Mesenchymal stem cell (in vitro differentiated cells and primary cell): ENCODE measurements at regions not wholly inside any gene's neighbourhood (a gene's known extent, or its start where the extent isn't known, plus 50 kb on each side); places are given as distances from the start of the nearest gene placed in this dataset.
A peak's percentile ranks its signal among the peaks of the same experiment; 100 is the strongest.

Experiments used
- DNase-seq: peaks from one replicate; pipeline ENCODE4 v3.0.0-alpha.2; 2013
- H2AFZ ChIP-seq: one replicate; pipeline ENCODE4 v1.6.1; 2013; ENCODE audit warnings: low read depth, mild to moderate bottlenecking, control low read depth, inconsistent platforms, low read length, moderate library complexity
- H2AK5ac ChIP-seq: 2 replicates; pipeline ENCODE4 v1.6.1; 2013; ENCODE audit warnings: low read length, moderate library complexity, mild to moderate bottlenecking, inconsistent platforms; ENCODE audit not compliant: severe bottlenecking
- H2BK120ac ChIP-seq: one replicate; pipeline ENCODE4 v1.6.1; 2013; ENCODE audit warnings: low read depth, mild to moderate bottlenecking, inconsistent platforms, low read length, moderate library complexity
- H2BK12ac ChIP-seq, 2 experiments: one replicate each; pipeline ENCODE4 v1.6.1; 2013; ENCODE audit warnings: inconsistent platforms in 2 of 2, low read length in 2 of 2, mild to moderate bottlenecking in 2 of 2, moderate library complexity in 2 of 2, control low read depth in 1 of 2
- H2BK15ac ChIP-seq: one replicate; pipeline ENCODE4 v1.6.1; 2013; ENCODE audit warnings: mild to moderate bottlenecking, low read depth, inconsistent platforms; ENCODE audit not compliant: poor library complexity, severe bottlenecking
- H2BK5ac ChIP-seq: 2 replicates; pipeline ENCODE4 v1.6.1; 2013; ENCODE audit warnings: low read depth, mild to moderate bottlenecking, low read length, control low read depth, inconsistent platforms; ENCODE audit not compliant: poor library complexity, severe bottlenecking
- H3K14ac ChIP-seq, 2 experiments: one replicate each; pipeline ENCODE4 v1.6.1; 2013; ENCODE audit warnings: inconsistent platforms in 2 of 2, low read length in 2 of 2, control low read depth in 1 of 2, mild to moderate bottlenecking in 1 of 2, moderate library complexity in 1 of 2
- H3K18ac ChIP-seq, 2 experiments: one replicate each; pipeline ENCODE4 v1.6.1; 2013; ENCODE audit warnings: inconsistent platforms in 2 of 2, low read length in 2 of 2, control low read depth in 1 of 2, low read depth in 1 of 2, mild to moderate bottlenecking in 1 of 2
- H3K23ac ChIP-seq, 2 experiments: one replicate each; pipeline ENCODE4 v1.6.1; 2013; ENCODE audit warnings: inconsistent platforms in 2 of 2, low read length in 2 of 2, mild to moderate bottlenecking in 2 of 2, moderate library complexity in 2 of 2, control low read depth in 1 of 2
- H3K27ac ChIP-seq: 2 replicates; pipeline ENCODE4 v1.5.1; 2013; ENCODE audit warnings: mild to moderate bottlenecking, moderate library complexity, low read length, control low read depth, inconsistent platforms; ENCODE audit not compliant: poor library complexity, severe bottlenecking
- H3K27me3 ChIP-seq, 2 experiments: 2 replicates each; pipeline versions ENCODE4 v1.6.1 to v1.7.0; 2013; ENCODE audit warnings: low read length in 2 of 2, mild to moderate bottlenecking in 2 of 2, moderate library complexity in 2 of 2, control low read depth in 1 of 2, inconsistent platforms in 1 of 2; ENCODE audit not compliant: control insufficient read depth in 1 of 2, insufficient read depth in 1 of 2
- H3K36me3 ChIP-seq, 2 experiments: 2 replicates each; pipeline versions ENCODE4 v1.6.1 to v1.7.0; 2013; ENCODE audit warnings: low read length in 2 of 2, control low read depth in 1 of 2, inconsistent platforms in 1 of 2, low read depth in 1 of 2, mild to moderate bottlenecking in 1 of 2; ENCODE audit not compliant: insufficient read depth in 2 of 2, control insufficient read depth in 1 of 2
- H3K4ac ChIP-seq, 2 experiments: one replicate each; pipeline ENCODE4 v1.6.1; 2013; ENCODE audit warnings: inconsistent platforms in 2 of 2, low read length in 2 of 2, mild to moderate bottlenecking in 2 of 2, moderate library complexity in 2 of 2, control low read depth in 1 of 2, low read depth in 1 of 2
- H3K4me1 ChIP-seq: 2 replicates; pipeline ENCODE4 v1.6.1; 2013; ENCODE audit warnings: low read depth, low read length, control low read depth; ENCODE audit not compliant: control insufficient read depth, insufficient read depth
- H3K4me2 ChIP-seq: 2 replicates; pipeline ENCODE4 v1.6.1; 2013; ENCODE audit warnings: low read length, mild to moderate bottlenecking, inconsistent platforms; ENCODE audit not compliant: poor library complexity, severe bottlenecking
- H3K4me3 ChIP-seq, 2 experiments: 2 replicates each; pipeline versions ENCODE4 v1.5.1 to v1.7.0; 2013; ENCODE audit warnings: low read length in 2 of 2, mild to moderate bottlenecking in 2 of 2, control low read depth in 1 of 2, low read depth in 1 of 2; ENCODE audit not compliant: insufficient read depth in 1 of 2
- H3K79me1 ChIP-seq: replicated peaks from 2 replicates; pipeline ENCODE4 v1.6.1; 2013; ENCODE audit warnings: mild to moderate bottlenecking, control low read depth, low read length, inconsistent platforms; ENCODE audit not compliant: poor library complexity, severe bottlenecking
- H3K9ac ChIP-seq: 2 replicates; pipeline ENCODE4 v1.7.0; 2013; ENCODE audit warnings: mild to moderate bottlenecking, low read length, moderate library complexity
- H3K9me3 ChIP-seq: 2 replicates; pipeline ENCODE4 v1.7.0; 2013; ENCODE audit warnings: mild to moderate bottlenecking, low read length; ENCODE audit not compliant: control insufficient read depth
- H4K8ac ChIP-seq: one replicate; pipeline ENCODE4 v1.6.1; 2013; ENCODE audit warnings: inconsistent platforms, mild to moderate bottlenecking, low read length, moderate library complexity
- H4K91ac ChIP-seq: one replicate; pipeline ENCODE4 v1.6.1; 2013; ENCODE audit warnings: mild to moderate bottlenecking, low read length, inconsistent platforms
- WGBS: methylation state at CpG from one replicate; pipeline ENCODE4 v1.1.7; 2013; ENCODE audit warnings: mixed read lengths; 5-methylcytosine and 5-hydroxymethylcytosine counted together

DNA sequence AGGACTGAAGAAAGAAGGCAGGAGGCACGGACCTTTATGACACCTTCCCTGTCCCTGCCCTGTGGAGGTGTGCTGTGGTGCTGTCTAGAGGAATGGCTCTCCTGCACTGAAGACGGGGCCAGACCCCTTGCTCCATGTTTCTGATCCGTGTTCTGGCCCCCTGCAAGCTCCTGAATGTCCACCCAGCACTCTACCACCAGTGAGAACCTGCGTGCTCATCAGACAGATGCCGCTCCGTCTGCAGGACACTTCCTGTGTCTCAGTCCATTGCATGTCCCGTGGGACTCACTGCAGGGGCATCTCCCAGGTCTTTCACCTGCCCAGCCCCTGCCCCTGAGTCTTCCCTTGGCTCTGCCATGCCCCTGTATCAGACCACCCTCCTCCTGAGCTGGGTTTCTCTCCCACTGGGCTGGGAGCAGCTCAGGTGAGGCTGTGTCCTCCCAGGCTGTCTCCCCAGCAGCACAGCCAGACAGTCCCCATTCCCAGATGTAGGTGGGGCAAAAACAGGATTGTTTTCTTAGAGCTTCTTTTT, 278.3 kb upstream of the ZNF32 start:
- no peak overlapping the region for H2BK15ac ChIP-seq
- DNase-seq: no peak
- peak overlapping the region; percentile 52 for H4K91ac ChIP-seq
- no peak overlapping the region for H3K27ac ChIP-seq
- no peak overlapping the region for H3K4me2 ChIP-seq
- no peak overlapping the region for H2BK120ac ChIP-seq
- H3K9ac ChIP-seq: no peak overlapping the region
- H3K9me3 ChIP-seq: no peaks in the 10 kb centered on the region
- no peak overlapping the region for H3K4me3 ChIP-seq
- H4K8ac ChIP-seq: no peak overlapping the region
- H3K18ac ChIP-seq: no peak overlapping the region
- H3K4ac ChIP-seq: no peak overlapping the region
- peaks cover 11 to 17% of the 10 kb centered on the region in 2 experiments for H3K27me3 ChIP-seq
- no peaks in the 10 kb centered on the region for H3K36me3 ChIP-seq
- H3K23ac ChIP-seq: no peak overlapping the region
- H2BK5ac ChIP-seq: no peak overlapping the region
- WGBS: 78% methylated on average over 7 of the region's 7 CpGs
- peaks cover 7% of the 10 kb centered on the region for H3K4me1 ChIP-seq
- peak overlapping the region in 1 of 2 experiments; percentile 6 for H2BK12ac ChIP-seq
- no peak overlapping the region for H2AK5ac ChIP-seq
- no peak overlapping the region for H3K14ac ChIP-seq
- no peaks in the 10 kb centered on the region for H3K79me1 ChIP-seq
- H2AFZ ChIP-seq: no peak overlapping the region

DNA sequence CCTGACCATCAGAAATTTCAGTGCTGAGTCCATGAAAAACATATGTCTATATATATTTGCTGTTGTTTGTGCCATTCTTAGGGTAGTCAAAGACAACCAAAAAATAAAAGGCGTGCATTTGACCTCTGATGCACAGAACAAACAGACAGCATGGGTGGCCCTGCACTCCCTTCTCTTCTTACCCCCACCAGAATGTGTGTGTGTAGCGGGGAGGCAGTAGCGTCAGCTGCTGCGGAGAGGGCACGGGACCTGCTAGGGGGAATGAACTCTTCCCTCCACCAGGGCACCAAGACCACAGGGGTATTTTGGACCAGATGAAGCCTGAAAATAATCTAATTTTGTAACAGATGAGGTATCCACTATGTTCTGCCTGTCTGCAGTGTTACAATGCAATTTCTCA, 277.7 kb upstream of the ZNF32 start:
- no peak overlapping the region for H4K8ac ChIP-seq
- H3K27me3 ChIP-seq: peaks cover 11 to 19% of the 10 kb centered on the region in 2 experiments
- DNase-seq: no peak
- H3K23ac ChIP-seq: no peak overlapping the region
- no peak overlapping the region for H3K9ac ChIP-seq
- WGBS: 91% methylated on average over 4 of the region's 5 CpGs
- no peaks in the 10 kb centered on the region for H3K36me3 ChIP-seq
- no peak overlapping the region for H4K91ac ChIP-seq
- no peaks in the 10 kb centered on the region for H3K9me3 ChIP-seq
- no peak overlapping the region for H3K4ac ChIP-seq
- H2AK5ac ChIP-seq: no peak overlapping the region
- no peak overlapping the region for H3K4me2 ChIP-seq
- no peak overlapping the region for H3K4me3 ChIP-seq
- no peak overlapping the region for H2BK5ac ChIP-seq
- peaks cover 7% of the 10 kb centered on the region for H3K4me1 ChIP-seq
- no peak overlapping the region for H2AFZ ChIP-seq
- H2BK12ac ChIP-seq: no peak overlapping the region
- H3K27ac ChIP-seq: no peak overlapping the region
- no peaks in the 10 kb centered on the region for H3K79me1 ChIP-seq
- H3K14ac ChIP-seq: no peak overlapping the region
- H3K18ac ChIP-seq: no peak overlapping the region
- no peak overlapping the region for H2BK120ac ChIP-seq
- H2BK15ac ChIP-seq: no peak overlapping the region

DNA sequence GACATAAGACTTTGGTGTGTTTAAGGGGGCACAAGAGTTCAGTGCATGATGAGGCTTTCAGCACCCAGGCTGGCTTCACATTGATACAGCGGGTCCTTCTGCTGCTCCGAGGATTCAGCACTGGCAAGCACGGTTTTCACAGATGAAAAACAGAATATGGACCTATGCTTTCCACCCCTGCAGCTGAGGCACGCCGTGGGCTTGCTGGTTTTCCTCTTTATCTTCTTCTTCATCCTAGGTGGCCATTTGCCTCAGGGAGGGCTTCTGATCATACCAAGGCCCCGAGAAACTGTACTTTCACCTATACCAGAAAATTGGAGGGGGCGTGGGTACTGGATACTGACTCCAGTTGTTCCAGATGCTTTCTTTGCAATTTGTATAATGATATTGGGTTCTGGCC, 277.1 kb upstream of the ZNF32 start:
- Histone ChIP-seq H3K9ac (no peak overlapping the region), H3K27me3 (peaks cover 11 to 22% of the 10 kb centered on the region in 2 experiments), H2BK12ac (no peak overlapping the region), H3K4me1 (peaks cover 5% of the 10 kb centered on the region), H3K4ac (no peak overlapping the region), H4K8ac (no peak overlapping the region), H4K91ac (no peak overlapping the region), H3K9me3 (no peaks in the 10 kb centered on the region), H3K18ac (no peak overlapping the region), H2BK120ac (no peak overlapping the region), H2BK5ac (no peak overlapping the region), H2AFZ (no peak overlapping the region), H2AK5ac (no peak overlapping the region), H3K4me2 (no peak overlapping the region), H3K27ac (no peak overlapping the region), H3K23ac (no peak overlapping the region), H3K36me3 (no peaks in the 10 kb centered on the region), H3K79me1 (no peaks in the 10 kb centered on the region), H3K14ac (no peak overlapping the region), H3K4me3 (no peak overlapping the region), H2BK15ac (peak overlapping the region; percentile 12)
- 98% methylated on average over 5 of the region's 7 CpGs for WGBS
- no peak for DNase-seq

DNA sequence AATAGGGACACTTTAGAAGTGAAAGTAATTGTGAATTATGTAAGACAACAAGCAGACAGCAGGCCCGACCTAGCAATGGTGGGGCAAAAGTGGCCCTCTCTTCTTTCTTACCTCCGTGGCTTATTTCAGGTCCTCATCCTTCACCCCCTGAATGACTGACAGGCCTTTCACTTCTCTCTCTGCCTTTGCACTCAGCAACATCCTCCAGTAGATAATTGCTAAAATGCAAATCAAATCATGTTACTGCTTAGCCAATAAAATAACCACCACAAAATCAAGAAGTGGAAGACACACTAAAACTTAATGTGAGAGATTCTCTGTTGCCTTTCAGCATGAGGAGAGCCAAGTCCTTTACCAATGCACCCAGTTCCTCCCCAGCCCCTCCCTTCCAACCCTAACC, 274.6 kb upstream of the ZNF32 start:
- H2BK15ac ChIP-seq: no peak overlapping the region
- no peak overlapping the region for H2BK120ac ChIP-seq
- 70% methylated on average over 2 of the region's 2 CpGs for WGBS
- no peaks in the 10 kb centered on the region for H3K4me1 ChIP-seq
- no peak overlapping the region for H3K4me2 ChIP-seq
- H4K8ac ChIP-seq: no peak overlapping the region
- no peaks in the 10 kb centered on the region for H3K36me3 ChIP-seq
- H3K14ac ChIP-seq: no peak overlapping the region
- no peak overlapping the region for H3K27ac ChIP-seq
- no peak overlapping the region for H2AFZ ChIP-seq
- DNase-seq: no peak
- H4K91ac ChIP-seq: no peak overlapping the region
- no peak overlapping the region for H2BK5ac ChIP-seq
- no peak overlapping the region for H3K18ac ChIP-seq
- no peak overlapping the region for H2BK12ac ChIP-seq
- H3K4ac ChIP-seq: no peak overlapping the region
- H2AK5ac ChIP-seq: no peak overlapping the region
- H3K4me3 ChIP-seq: no peak overlapping the region
- H3K79me1 ChIP-seq: no peaks in the 10 kb centered on the region
- H3K9ac ChIP-seq: no peak overlapping the region
- no peak overlapping the region for H3K23ac ChIP-seq
- no peaks in the 10 kb centered on the region for H3K9me3 ChIP-seq
- peaks cover 11 to 22% of the 10 kb centered on the region in 2 experiments for H3K27me3 ChIP-seq
